G401.6 (cell line): ENCODE measurements at regions not wholly inside any gene's neighbourhood (a gene's known extent, or its start where the extent isn't known, plus 50 kb on each side); places are given as distances from the start of the nearest gene placed in this dataset.
"Not testable (repeated sequence)": the region's sequence is repeated elsewhere in the genome, so short reads cannot be mapped to it uniquely, and the experiment has no call there.

Source experiments
- FAIRE-seq: peaks from 2 replicates; lab custom pipeline; 2012; peaks lifted over from hg19 to GRCh38; lab: Jason Lieb, UNC

GRCh38 chr2:235105821-235106359 is 154.1 kb downstream of the SH3BP4 start:
- no peak for FAIRE-seq

- FAIRE-seq = peak; percentile 57
These were observed 155.2 kb downstream of the SH3BP4 start for GRCh38 chr2:235106874-235107639.

- no peak for FAIRE-seq
These were observed 155.8 kb downstream of the SH3BP4 start for GRCh38 chr2:235107640-235107951.

GRCh38 chr2:235109561-235109960 is 157.7 kb downstream of the SH3BP4 start:
- not testable (repeated sequence) for FAIRE-seq

- no peak for FAIRE-seq
These were observed 160.5 kb downstream of the SH3BP4 start for GRCh38 chr2:235112365-235112764.

GRCh38 chr2:235113854-235114253 is 162.0 kb downstream of the SH3BP4 start:
- no peak for FAIRE-seq

- no peak for FAIRE-seq
These were observed 162.5 kb downstream of the SH3BP4 start for GRCh38 chr2:235114286-235114685.

- no peak for FAIRE-seq
These were observed 163.7 kb downstream of the SH3BP4 start for GRCh38 chr2:235115521-235115920.

- peak; percentile 96 for FAIRE-seq
These were observed 165.2 kb downstream of the SH3BP4 start for GRCh38 chr2:235116885-235117492.

GRCh38 chr2:235126768-235127167 is 175.0 kb downstream of the SH3BP4 start:
- FAIRE-seq = no peak

GRCh38 chr2:235127931-235128330 is 176.1 kb downstream of the SH3BP4 start:
- no peak for FAIRE-seq

GRCh38 chr2:235129850-235130249 is 178.0 kb downstream of the SH3BP4 start:
- no peak for FAIRE-seq

GRCh38 chr2:235131334-235132305 is 179.8 kb downstream of the SH3BP4 start:
- FAIRE-seq = no peak

- no peak for FAIRE-seq
These were observed 180.8 kb downstream of the SH3BP4 start for GRCh38 chr2:235132651-235133050.

- no peak for FAIRE-seq
These were observed 182.0 kb downstream of the SH3BP4 start for GRCh38 chr2:235133837-235134236.

GRCh38 chr2:235134420-235134819 is 182.6 kb downstream of the SH3BP4 start:
- no peak for FAIRE-seq

GRCh38 chr2:235135195-235135965 is 183.6 kb downstream of the SH3BP4 start:
- FAIRE-seq = no peak

- FAIRE-seq = peak; percentile 36
These were observed 184.3 kb downstream of the SH3BP4 start for GRCh38 chr2:235135990-235136561.

GRCh38 chr2:235138339-235138738 is 186.5 kb downstream of the SH3BP4 start:
- FAIRE-seq = no peak

GRCh38 chr2:235139956-235140800 is 188.4 kb downstream of the SH3BP4 start:
- FAIRE-seq = no peak

- no peak for FAIRE-seq
These were observed 188.9 kb downstream of the SH3BP4 start for GRCh38 chr2:235140801-235141081.
